ENCODE measurements at regions not wholly inside any gene's neighbourhood (a gene's known extent, or its start where the extent isn't known, plus 50 kb on each side); places are given as distances from the start of the nearest gene placed in this dataset.
"Not testable (repeated sequence)": the region's sequence is repeated elsewhere in the genome, so short reads cannot be mapped to it uniquely, and the experiment has no call there.

- DNase-seq (ENCODE audit: low spot score): no peak
Observed at GRCh38 chr2:11877764-11878163, 131.3 kb downstream of the LPIN1 start.

GRCh38 chr2:11885253-11885652 is 138.8 kb downstream of the LPIN1 start:
- not testable (repeated sequence) for DNase-seq (ENCODE audit: low spot score)

- not testable (repeated sequence) for DNase-seq (ENCODE audit: low spot score)
Observed at GRCh38 chr2:11886899-11887298, 140.5 kb downstream of the LPIN1 start.

DNA sequence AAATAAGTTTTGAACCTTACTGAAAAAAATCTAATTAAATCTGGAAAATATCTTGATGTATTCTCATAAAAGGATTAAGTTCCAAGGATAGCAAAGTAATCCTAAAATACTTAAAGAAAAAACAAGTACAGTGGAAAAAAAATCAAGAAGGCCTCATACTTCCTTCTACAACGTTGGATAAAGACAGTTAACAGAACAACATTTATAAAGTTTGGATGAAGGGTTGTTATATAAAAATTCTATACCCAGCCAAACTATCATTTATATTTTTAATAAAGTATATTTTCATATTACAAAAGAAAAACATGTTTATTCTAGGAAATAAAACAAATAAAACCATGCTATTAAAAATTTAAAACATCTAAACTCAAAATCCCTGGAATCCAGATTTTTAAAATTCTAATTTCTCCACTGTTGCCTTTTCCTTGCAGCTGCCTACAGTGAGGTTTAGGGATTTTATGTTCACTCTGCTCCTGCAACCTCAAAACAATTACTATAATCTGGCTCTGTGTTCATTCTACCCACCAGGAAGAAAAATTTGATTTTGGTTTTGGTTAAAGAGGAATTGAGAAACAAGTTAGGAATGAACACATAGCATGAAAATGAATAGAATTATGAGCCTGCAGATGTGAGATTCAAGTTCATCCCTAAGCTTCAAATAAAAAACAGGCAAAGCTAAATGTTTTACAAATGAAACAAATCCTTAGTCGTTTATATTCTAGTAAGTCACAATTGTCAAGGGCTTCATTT is 142.8 kb downstream of the LPIN1 start:
- DNase-seq (ENCODE audit: low spot score): no peak

- no peak for DNase-seq (ENCODE audit: low spot score)
Observed at GRCh38 chr2:11889854-11890253, 143.4 kb downstream of the LPIN1 start.

DNA sequence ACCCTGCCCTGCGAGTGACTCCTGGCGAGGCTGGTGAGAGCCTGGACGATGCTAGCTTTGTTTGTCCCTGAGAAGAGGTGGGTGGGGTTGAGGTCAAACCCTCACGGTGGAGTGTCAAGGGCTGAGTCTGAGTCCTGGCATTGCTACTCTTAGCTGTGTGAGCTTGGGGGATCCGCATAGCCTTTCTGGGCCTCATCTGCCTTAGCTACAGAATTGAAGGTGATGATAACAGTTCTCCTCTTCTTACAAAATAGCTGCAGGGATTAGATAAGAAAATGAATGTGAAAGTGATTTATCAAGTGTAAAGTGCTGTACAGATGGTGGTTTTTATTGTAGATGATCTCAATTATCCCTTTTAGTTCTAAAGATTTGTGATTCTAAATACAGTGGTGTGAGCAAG is 144.6 kb downstream of the LPIN1 start:
- DNase-seq (ENCODE audit: low spot score): no peak

GRCh38 chr2:11891671-11892440 is 145.4 kb downstream of the LPIN1 start:
- no peak for DNase-seq (ENCODE audit: low spot score)

GRCh38 chr2:11896386-11896785 is 150.0 kb downstream of the LPIN1 start:
- DNase-seq (ENCODE audit: low spot score): no peak

- no peak for DNase-seq (ENCODE audit: low spot score)
Observed at GRCh38 chr2:11898576-11898975, 152.1 kb downstream of the LPIN1 start.

- no peak for DNase-seq (ENCODE audit: low spot score)
Observed at GRCh38 chr2:11899264-11899818, 152.9 kb downstream of the LPIN1 start.

- DNase-seq (ENCODE audit: low spot score): not testable (repeated sequence)
Observed at GRCh38 chr2:11900891-11901290, 154.5 kb downstream of the LPIN1 start.

DNA sequence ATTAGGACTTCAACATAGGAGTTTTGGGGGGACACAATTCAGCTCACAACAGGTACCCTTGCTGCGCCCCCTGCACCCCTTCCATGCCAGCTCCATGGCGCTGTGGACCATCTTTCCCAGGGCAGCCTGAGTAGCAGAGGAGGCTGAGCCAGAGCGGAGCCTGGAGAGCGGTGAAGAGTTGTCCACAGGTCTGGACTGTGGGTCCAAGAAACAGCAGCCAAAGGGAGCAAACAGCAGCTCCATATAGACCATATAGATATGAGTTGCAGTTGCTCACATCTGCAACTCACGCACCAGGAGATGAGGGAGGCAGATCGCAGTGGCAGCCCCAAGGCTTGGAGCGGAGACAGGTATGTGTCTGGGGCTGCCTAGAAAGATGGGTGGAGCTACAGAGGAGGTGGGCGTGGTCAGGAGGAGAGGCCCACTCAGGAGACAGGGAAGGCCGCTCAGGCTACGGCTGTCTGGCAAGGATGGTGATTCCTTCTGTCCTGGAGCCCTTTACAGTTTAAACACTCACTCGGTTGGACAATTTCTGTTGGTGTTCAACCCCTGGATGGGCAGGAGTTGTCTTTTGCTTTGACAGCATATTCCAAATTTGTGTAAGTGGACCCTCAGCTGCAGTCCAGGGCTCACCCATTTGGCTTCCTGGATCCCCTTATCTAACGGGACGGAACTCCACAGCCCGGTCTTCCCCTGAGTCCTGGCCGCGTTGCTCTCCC is 155.1 kb downstream of the LPIN1 start:
- no peak for DNase-seq (ENCODE audit: low spot score)

DNA sequence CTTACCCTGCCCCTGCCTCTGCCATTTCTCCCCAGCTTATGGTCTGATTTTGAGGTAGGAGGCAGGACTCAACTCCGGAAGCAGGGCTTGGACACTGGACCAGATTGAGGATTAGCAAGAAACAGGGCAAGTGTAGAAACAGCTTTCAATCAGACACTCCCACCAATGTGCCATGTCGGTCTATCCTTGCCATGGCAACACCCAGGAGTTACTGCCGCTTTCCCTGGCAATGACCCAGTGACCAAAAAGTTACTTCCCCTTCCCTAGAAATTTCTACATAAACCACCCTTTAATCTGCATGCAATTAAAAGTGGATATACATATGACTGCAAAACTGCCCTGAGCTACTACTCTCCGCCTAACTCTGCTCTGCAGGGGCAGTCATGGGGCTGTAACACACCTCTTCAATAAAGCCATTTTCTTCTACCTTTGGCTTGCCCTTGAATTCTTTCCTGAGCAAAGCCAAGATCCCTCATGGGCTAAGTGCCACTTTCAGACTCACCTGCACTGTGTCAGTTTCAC is 156.7 kb downstream of the LPIN1 start:
- DNase-seq (ENCODE audit: low spot score): no peak

- no peak for DNase-seq (ENCODE audit: low spot score)
Observed at GRCh38 chr2:11904029-11904428, 157.6 kb downstream of the LPIN1 start.

GRCh38 chr2:11904941-11905340 is 158.5 kb downstream of the LPIN1 start:
- DNase-seq (ENCODE audit: low spot score): no peak

- DNase-seq (ENCODE audit: low spot score): no peak
Observed at GRCh38 chr2:11907190-11907589, 160.8 kb downstream of the LPIN1 start.

DNA sequence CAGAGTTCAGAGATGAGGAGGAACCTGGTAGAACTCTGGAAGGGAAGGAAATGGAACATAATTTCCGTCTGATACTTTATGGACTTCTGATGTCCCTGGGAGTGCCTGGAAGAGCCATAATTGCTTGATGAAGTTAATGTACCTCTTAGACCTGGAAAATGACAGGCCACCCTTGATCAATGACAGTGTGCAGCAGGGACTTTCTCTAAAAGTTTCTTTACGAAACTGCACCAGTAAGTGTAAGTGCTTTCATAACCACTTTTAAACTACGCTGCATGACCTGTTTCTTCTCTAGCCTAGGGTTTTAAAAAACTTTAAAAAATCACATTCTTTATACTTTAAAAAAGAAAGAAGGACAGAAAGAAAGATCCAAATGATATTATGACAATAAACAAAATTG is 164.5 kb downstream of the LPIN1 start:
- DNase-seq (ENCODE audit: low spot score): no peak

DNA sequence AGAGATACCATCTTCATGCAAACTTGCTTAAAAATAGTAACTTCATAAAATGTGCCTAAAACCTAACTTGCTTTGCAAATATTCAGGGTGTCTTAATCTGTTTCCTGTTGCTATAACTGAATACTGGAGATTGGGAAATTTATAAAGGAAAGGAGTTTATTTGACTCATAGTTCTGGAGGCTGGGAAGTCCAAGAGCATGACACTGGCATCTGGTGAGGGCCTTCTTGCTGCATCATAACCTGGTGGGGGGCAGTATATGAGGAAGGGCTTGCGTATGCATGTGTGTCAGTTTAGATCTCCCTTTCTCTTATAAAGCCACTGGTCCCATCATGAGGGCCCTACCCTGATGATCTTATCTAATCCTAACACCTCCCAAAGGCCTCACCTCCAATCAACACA is 166.5 kb downstream of the LPIN1 start:
- no peak for DNase-seq (ENCODE audit: low spot score)

DNA sequence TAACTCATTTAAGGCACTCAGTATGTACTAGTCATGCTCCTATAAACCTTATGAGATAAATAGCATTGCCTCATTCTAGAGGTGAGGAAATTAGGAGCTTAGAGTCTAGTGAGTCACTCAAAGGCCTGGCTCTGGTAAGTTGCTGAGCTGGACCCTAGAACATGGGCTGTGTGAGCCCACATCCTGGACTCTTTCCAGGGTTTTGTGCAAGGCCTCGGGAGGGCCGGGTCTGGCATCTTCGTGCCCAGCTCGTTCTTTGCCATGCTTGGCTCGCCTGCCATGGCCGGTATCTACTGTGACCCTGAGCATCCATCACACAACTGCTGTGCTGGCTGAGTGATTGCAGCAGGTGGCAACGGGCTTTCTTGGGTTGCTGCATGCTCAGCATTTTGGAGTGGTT is 168.0 kb downstream of the LPIN1 start:
- DNase-seq (ENCODE audit: low spot score): no peak

GRCh38 chr2:11915650-11916049 is 169.2 kb downstream of the LPIN1 start:
- no peak for DNase-seq (ENCODE audit: low spot score)

DNA sequence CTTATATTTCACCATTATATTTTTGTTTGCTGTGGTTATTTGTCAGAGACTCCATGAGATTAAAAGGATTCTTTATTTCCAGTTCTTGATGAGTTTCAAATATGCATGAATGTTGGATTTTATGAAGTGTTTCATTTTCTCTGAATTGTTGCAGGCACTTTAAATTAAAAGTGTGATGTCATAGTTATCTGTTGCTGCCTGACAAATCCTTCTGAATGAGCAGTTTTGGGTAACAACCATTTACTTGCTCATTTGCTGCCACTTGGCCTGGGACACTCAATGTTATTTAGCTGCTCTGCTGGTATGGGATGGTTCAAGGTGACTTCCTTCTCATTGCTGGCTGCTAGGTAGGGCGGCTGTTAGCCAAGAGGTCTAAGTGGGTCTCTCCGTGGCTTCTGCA is 173.5 kb downstream of the LPIN1 start:
- DNase-seq (ENCODE audit: low spot score): no peak

DNA sequence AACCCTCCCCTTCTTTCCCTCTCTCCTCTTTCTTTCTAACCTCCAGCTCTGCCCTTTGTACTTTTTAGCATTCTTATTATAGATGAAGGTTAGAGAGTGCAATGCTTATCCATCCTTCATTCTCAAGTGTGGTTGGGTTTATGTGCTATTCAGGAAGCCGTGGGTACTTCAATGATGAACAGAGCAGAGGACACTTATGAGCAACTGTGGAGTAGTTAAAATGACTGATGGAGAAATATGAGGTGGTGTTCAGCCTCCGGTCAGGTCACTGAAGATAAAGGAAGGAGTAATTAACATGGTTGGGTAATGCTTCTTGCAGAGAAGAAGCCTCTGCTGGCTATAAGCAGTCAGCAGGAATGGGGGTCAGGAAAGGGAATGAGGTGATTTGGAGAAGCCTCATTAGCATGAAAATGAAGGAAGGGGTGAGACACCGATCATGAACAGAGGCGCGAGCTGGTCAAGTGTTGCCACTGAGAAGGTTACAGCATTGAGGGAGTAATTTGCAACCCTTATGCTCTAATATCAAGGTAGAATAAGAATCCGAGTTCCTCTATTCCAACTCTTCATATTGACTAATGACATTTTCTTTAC is 174.7 kb downstream of the LPIN1 start:
- no peak for DNase-seq (ENCODE audit: low spot score)
